GM13976 (cell line): ENCODE measurements at regions not wholly inside any gene's neighbourhood (a gene's known extent, or its start where the extent isn't known, plus 50 kb on each side); places are given as distances from the start of the nearest gene placed in this dataset.

ENCODE experiments used
- DNase-seq: peaks from one replicate; pipeline ENCODE4 v3.0.0; 2012; ENCODE audit warnings: low spot score
- in situ Hi-C: fragments of 300-500 bp; cut with MboI; formaldehyde crosslinking; loops from one replicate; pipeline ENCODE4 v1.12.0; 2022; ENCODE audit warnings: low sequenced_read_pairs, mixed read lengths, inconsistent platforms; ENCODE audit not compliant: unreplicated experiment
- TF ChIP-seq, protein P1 (sequence below): IDR thresholded peaks from 2 replicates; pipeline ENCODE4 v1.5.1; 2012; ENCODE audit warnings: borderline replicate concordance, mild to moderate bottlenecking; ENCODE audit not compliant: insufficient read depth; ENCODE audit errors: extremely low read depth, missing control alignments, control extremely low read depth

DNA sequence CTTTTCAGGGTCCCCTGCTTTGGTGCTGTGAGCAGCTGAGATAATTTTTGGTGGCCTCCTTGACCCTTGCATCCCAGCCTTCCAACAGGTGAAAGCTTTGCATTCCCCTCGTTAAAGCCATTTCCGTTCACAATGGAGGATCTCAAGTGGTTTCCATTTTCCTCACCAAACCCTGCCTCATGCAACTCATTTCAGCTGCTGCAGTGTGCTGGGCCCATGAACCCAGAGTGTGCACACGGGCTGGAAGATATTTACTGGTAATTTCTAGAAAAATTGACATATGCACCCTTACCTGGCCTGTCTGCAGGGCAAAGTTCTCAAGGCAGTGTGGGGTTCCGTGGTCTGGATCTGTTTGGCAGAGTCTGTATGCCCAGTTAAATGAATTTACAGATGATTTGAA is 246.8 kb upstream of the HS6ST1 start:
- TF ChIP-seq, protein P1, sequence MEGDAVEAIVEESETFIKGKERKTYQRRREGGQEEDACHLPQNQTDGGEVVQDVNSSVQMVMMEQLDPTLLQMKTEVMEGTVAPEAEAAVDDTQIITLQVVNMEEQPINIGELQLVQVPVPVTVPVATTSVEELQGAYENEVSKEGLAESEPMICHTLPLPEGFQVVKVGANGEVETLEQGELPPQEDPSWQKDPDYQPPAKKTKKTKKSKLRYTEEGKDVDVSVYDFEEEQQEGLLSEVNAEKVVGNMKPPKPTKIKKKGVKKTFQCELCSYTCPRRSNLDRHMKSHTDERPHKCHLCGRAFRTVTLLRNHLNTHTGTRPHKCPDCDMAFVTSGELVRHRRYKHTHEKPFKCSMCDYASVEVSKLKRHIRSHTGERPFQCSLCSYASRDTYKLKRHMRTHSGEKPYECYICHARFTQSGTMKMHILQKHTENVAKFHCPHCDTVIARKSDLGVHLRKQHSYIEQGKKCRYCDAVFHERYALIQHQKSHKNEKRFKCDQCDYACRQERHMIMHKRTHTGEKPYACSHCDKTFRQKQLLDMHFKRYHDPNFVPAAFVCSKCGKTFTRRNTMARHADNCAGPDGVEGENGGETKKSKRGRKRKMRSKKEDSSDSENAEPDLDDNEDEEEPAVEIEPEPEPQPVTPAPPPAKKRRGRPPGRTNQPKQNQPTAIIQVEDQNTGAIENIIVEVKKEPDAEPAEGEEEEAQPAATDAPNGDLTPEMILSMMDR: no peak
- in situ Hi-C loops: no loop called here
- no peak for DNase-seq

DNA sequence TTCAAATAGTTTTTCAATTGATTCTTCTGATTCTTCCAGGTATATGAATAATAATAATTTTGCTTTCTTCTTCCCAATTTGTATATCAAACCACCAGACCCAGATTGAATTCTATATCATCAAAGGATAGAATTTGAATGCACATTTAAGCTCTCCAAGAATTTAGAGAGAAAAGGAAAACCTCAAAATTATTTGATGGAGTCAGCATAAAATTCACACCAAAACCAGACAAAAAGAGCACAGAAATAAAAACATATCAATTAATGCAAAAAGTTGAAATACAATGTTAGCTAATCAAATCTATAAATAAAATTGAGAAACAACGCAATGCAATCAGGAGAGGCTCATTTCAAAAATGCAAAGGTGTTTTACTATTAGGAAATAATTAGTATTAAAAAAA is 248.0 kb upstream of the HS6ST1 start:
- TF ChIP-seq, protein P1: no peak
- in situ Hi-C loops: no loop called here
- no peak for DNase-seq

DNA sequence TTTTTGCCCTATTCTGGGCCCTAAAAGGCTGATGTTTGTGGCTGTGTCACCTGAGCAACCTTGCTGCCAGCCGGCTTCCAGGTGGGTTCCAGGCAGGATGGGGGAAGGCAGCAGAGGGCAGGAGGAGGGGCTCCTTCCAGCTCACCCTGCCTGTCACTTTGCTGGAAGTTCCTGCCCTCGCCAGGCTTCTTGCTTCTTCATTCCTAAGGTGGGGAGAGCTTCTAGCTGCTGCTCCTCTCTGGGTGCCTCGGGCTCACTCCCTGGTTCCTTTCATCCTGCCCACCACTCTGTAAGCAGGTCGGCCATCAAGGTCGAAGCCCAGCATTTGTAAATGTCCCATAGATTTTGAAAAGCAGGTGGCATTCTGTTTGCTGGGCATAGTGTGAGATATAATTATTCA is 249.4 kb upstream of the HS6ST1 start:
- no peak for DNase-seq
- TF ChIP-seq, protein P1: no peak
- in situ Hi-C loops: no loop called here

DNA sequence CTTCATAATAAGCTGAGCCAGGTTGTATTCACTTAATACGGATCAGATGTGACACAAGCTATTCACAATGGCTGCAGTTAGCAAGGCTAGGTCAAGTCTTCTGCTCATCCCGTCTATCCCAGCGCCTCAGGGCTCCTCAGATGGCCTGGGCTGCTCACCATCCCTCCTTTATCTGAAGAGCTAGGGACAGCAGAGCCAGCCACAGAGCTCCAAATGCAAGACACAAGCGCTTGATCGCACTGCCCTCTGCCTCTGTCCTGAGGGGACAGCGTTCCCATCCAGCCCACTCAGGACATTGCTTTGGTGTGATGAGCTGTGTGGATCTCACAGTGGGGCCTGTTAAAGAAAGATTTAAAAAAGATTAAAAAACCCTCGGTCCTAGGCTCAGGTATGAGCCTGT is 254.4 kb upstream of the HS6ST1 start:
- TF ChIP-seq, protein P1: no peak
- DNase-seq: no peak
- in situ Hi-C loops: no loop called here

DNA sequence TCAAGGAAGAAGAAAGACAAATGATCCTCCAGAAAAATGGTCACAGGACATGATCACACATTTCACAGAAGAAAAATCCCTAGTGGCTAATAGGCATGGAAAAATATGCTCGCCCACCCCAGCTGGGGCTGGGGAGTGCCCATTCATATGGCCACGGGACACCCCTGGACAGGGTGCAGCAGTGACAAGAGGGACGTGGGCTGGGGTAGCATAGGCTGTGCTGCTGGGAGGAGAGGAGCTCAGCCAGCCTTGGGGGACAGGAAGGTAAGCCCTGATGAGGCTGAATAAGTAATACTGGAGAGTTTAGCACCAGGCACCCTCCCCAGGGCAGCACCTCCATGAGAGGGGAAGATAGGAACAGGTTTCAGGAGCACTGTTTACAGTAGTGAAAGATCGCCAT is 254.9 kb upstream of the HS6ST1 start:
- TF ChIP-seq, protein P1: no peak
- in situ Hi-C loops: no loop called here
- DNase-seq: no peak

DNA sequence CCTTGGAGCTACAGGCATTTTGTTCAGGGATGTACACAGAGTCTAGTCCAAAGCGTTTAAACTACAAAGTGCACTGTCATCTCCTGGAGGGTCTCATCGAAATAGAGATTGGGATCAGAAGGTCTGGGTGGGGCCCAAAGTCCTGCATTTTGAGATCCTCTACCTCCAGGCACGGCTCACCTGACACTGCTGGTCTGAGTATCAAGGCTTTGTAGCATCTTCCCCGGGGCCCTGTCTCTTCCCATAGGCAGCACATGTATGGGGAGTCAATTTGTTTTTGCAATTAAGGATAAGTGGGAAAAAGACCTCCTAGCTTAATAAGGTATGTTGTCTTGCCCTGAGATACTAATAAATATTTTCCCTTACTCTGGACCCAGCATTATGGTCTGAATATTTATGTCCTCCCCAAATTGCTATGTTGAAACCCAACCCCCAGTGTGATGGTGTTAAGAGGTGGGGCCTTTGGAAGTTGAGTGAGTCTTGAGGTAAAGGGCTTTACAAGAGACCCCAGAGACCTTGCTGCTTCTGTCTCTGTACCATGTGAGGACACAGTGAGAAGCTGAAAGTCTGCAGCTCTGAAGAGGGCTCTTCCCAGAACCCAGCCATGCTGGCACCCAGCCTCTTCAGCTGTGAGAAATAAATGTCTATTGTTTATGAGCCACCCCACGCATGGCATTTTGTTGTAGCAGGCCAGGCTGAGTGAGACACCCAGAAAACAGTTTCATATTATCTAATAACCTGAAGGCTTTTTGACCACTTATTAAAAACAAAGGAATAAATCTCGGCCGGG is 258.7 kb upstream of the HS6ST1 start:
- TF ChIP-seq, protein P1: no peak
- in situ Hi-C loops: no loop called here

More for the DNA sequence above, 258.7 kb upstream of the HS6ST1 start:
- no peak for DNase-seq
